HS-5 (cell line): ENCODE measurements at regions not wholly inside any gene's neighbourhood (a gene's known extent, or its start where the extent isn't known, plus 50 kb on each side); places are given as distances from the start of the nearest gene placed in this dataset.
"Not testable (repeated sequence)": the region's sequence is repeated elsewhere in the genome, so short reads cannot be mapped to it uniquely, and the experiment has no call there.

Source experiments
- DNase-seq: peaks from one replicate; pipeline ENCODE4 v3.0.0-alpha.2; 2012; ENCODE audit warnings: low read depth

DNA sequence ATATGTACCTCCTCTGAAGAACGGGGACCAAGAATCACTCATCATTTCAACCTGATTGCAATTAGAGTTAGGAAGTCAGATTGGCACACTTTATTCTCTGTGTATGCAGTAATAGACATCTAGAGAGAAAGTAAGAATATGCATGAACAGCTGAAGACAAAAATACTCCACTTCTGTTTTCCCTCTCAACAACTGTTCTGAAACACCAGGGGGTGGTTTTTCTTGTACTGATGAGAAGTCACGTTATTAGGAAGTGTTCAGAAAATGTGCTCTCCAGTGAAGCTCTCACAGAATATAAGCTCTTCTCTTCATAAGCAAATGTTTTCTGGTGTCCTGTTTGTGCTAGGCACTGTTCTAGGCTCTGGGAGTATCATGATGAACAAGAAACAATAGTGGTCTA is 531.7 kb upstream of the C9orf72 start:
- DNase-seq: no peak

GRCh38 chr9:28120184-28120583 is 546.9 kb upstream of the C9orf72 start:
- no peak for DNase-seq

- no peak for DNase-seq
These were observed 547.3 kb upstream of the C9orf72 start for GRCh38 chr9:28120626-28121025.

GRCh38 chr9:28121366-28121765 is 548.1 kb upstream of the C9orf72 start:
- no peak for DNase-seq

DNA sequence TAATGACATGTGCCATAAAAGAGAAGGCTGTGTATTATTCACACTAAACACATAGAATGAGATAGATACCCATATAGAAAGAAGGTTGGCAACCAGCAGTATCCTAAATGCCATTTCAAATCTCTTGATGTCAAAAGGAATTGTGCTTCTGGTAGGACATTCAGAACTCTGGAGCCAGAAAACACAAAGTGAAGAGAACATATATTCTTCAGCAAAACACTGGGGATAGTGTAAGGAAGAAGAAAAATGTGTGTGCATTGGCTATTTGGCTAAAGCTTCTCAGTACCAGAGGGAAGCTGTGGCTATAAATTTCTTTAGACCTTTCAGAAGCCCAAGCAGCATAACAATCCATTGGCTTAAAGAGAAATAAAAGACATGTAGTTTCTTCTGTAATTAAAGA is 551.6 kb upstream of the C9orf72 start:
- DNase-seq: no peak

DNA sequence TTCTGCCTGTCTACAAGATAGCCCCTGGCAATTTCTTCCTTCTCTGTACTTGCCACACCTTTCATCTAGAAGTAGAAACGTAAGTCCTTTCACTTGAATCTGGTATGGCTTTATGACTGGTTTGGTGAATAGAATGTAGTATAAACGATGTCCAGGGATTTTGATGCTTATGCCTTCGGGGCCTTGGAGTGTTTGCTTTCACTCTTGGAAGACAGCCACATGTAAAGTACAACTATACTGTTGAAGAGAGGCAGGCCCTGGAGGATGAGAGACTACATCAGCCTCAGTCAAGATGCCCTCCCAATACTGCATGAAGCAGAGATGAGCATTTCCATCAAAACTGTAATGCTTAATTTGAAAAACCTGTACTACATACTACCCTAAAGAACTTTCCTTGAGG is 553.8 kb upstream of the C9orf72 start:
- no peak for DNase-seq

- DNase-seq: no peak
These were observed 561.2 kb upstream of the C9orf72 start for GRCh38 chr9:28134446-28134976.

GRCh38 chr9:28135549-28135948 is 562.3 kb upstream of the C9orf72 start:
- no peak for DNase-seq

DNA sequence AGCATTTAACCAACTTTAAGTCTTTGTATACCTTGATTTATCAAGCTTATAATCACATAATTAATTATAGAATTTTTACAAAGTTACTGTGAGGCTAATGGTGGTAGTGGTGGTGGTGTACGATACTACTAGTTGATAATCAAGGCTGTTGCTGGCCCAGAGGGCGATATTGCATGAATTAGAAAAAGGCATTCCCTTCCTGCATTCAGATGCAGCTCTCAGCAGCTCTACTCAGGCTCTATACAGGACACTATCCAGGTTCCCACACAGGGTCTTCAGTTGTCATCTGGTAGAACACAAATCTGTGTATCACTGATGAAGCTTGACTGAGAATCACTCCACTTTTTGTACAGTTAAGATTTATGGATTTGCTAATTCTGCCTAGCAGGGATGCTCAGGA is 562.8 kb upstream of the C9orf72 start:
- DNase-seq: no peak

- DNase-seq: not testable (repeated sequence)
These were observed 574.1 kb upstream of the C9orf72 start for GRCh38 chr9:28147430-28147829.

GRCh38 chr9:28147923-28148597 is 574.8 kb upstream of the C9orf72 start:
- not testable (repeated sequence) for DNase-seq

DNA sequence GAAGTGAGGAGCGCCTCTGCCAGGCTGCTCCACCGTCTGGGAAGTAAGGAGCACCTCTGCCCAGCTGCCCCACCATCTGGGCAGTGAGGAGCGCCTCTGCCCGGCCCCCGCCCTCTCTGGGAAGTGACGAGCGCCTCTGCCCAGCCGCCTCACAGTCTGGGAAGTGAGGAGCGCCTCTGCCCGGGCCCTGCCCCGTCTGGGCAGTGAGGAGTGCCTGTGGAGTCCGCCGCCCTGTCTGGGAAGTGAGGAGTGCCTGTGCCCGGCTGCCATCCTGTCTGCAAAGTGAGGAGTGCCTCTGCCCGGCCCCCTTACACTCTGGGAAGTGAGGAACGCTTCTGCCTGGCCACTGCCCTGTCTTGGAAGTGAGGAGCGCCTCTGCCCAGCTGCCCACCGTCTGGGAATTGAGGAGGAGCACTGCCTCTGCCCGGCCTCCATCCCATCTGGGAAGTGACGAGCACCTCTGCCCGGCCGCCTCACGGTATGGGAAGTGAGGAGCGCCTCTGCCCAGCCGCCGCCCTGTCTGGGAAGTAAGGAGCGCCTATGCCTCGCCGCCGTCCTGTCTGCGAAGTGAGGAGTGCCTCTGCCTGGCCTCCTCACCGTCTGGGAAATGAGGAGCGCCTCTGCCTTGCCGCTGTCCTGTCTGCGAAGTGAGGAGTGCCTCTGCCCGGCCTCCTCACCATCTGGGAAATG is 576.2 kb upstream of the C9orf72 start:
- not testable (repeated sequence) for DNase-seq

GRCh38 chr9:28155067-28155466 is 581.8 kb upstream of the C9orf72 start:
- DNase-seq: no peak

DNA sequence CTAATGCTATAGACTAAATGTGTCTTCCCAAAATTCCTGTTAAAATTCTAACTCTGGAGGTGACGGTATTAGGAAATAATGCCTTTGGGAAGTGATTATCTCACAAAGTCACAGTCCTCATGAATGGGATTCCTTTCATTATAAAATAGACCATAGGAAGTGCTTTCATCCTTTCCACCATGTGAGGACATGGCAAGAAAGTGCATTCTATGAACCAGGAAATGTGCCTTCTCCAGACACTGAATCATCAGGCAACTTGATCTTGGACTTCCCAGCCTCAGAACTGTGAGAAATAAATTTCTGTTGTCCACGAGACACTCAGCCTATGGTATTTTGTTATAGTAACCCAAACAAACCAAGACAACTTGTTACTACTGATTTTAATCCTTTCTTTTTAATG is 582.4 kb upstream of the C9orf72 start:
- DNase-seq: no peak

- no peak for DNase-seq
These were observed 585.2 kb upstream of the C9orf72 start for GRCh38 chr9:28158451-28158850.

GRCh38 chr9:28163619-28164018 is 590.3 kb upstream of the C9orf72 start:
- DNase-seq: no peak

GRCh38 chr9:28166179-28166578 is 592.9 kb upstream of the C9orf72 start:
- no peak for DNase-seq

DNA sequence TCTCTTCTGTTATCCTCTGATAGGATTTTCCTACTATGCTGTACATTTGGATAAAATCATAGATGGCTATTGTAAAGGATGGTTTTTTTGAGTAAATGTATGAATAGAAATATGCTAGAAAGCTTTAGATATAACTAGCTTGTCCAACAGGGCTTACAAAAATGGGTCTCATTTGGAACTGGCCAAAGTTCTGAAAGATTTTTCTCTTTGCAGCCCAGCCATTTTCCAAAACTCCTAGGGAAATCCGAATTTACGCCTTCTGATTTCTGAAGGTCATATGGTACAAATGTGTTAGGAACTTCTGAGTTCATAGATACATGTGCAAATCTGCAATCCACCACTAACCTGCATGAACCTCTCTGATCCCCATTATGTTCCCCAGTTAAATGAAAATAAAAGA is 603.9 kb upstream of the C9orf72 start:
- DNase-seq: no peak

DNA sequence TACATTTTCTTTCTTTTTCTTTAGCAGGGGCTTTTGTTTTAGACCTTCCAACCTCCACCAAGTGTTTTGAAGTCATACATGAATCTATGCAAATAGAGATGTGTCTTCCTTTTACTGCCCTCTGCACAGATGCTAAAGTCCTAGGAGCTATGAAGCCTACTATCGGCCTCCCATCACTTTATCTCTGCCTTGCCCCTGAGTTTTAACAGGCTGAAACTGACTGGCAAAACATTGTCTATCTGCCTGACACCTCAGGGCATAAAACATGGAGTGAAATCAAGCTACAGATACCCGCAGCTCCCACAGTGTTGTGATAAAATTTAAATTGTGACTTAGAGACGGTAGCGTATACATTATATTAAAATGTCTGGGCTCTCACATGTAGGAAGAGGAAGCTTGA is 604.6 kb upstream of the C9orf72 start:
- no peak for DNase-seq

DNA sequence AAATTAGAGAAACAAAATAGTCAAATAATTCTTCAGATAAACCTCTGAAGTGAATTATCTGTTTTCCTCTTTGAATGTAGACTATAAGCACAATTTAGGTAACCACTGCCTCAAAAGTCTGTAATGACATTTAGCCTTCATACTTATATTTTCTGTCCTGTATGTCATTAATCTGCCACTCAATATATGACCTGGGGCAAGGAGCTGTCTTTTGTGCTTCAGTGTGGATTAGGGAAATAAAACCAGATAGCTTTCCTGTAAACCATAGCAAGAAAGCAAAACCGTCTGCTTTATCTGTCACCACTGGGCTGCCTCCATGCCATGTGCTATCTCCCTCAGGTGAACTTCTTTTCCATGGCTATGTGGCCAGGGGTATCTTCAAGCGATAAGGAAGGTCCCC is 606.6 kb upstream of the C9orf72 start:
- DNase-seq: no peak

GRCh38 chr9:28190981-28191380 is 617.7 kb upstream of the C9orf72 start:
- no peak for DNase-seq

GRCh38 chr9:28197653-28198052 is 624.4 kb upstream of the C9orf72 start:
- peak; percentile 9 for DNase-seq

DNA sequence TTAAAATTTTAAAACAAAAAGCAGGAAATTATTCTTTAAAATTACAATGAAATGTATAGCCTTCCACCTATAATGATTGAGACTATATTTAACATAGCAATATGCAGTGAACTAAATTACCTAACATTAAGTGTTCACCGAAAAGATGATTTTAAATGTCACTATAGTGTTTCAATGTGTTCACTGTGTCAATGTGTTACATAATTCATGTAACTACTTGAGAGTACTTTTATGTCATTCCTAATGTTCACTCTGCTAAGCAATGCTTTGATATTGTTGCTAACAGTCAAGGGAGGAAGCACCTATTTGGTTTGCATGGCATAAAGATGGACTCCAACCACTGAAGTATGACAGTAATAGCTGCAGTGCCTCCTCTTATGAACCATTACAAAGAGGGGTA is 629.8 kb upstream of the C9orf72 start:
- no peak for DNase-seq

DNA sequence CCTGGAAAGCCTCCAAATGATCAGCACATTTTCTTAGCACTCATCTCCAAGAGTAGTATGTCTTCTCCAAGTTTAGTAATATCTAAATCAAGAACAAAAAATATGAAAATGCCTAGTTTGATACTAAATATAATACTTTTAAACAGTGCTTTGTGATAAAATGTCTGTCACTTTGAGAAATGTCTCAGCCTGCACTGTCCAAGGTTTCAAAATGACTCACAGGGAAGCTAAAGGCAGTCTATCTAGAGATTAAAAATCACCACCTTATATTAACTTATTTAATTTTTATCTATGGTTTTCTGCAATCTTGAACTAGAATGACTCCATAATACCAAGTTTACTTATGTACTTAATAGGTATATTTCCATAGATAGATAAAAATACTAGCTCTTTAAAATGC is 633.0 kb upstream of the C9orf72 start:
- DNase-seq: no peak
